Lung (tissue), 11 donors: ENCODE measurements at regions not wholly inside any gene's neighbourhood (a gene's known extent, or its start where the extent isn't known, plus 50 kb on each side); places are given as distances from the start of the nearest gene placed in this dataset.
A peak's percentile ranks its signal among the peaks of the same experiment; 100 is the strongest.

Experiments
- ATAC-seq: fragments of 200-7000 bp; cut with Tn5 transposase; one replicate; pipeline ENCODE4 v1.9.1; 2020; ENCODE audit warnings: moderate number of reproducible peaks; ENCODE audit not compliant: insufficient read depth, low FRiP score
- DNase-seq, 3 donors: peaks; one replicate each; pipeline ENCODE4 v3.0.0-alpha.2; 2013 to 2017
- H3K27ac ChIP-seq, 2 donors: one replicate each; pipeline ENCODE4 v1.5.1; 2013; ENCODE audit warnings: mild to moderate bottlenecking in 2 of 2, moderate library complexity in 2 of 2, control low read depth in 1 of 2, inconsistent platforms in 1 of 2, low read depth in 1 of 2, low read length in 1 of 2
- H3K27me3 ChIP-seq, 3 donors: one replicate each; pipeline ENCODE4 v1.5.1; 2013; ENCODE audit warnings: low read length in 2 of 3; ENCODE audit not compliant: control insufficient read depth in 3 of 3, insufficient read depth in 3 of 3
- H3K36me3 ChIP-seq, 4 donors: one replicate each; pipeline ENCODE4 v1.5.1; 2013; ENCODE audit warnings: low read length in 4 of 4, mild to moderate bottlenecking in 1 of 4, moderate library complexity in 1 of 4; ENCODE audit not compliant: control insufficient read depth in 4 of 4, insufficient read depth in 4 of 4
- H3K4me1 ChIP-seq, 5 donors: one replicate each; pipeline ENCODE4 v1.5.1; 2013; ENCODE audit warnings: low read length in 5 of 5, mild to moderate bottlenecking in 2 of 5, moderate library complexity in 1 of 5; ENCODE audit not compliant: control insufficient read depth in 5 of 5, insufficient read depth in 5 of 5
- H3K4me3 ChIP-seq: one replicate; pipeline ENCODE4 v1.5.1; 2013; ENCODE audit warnings: mild to moderate bottlenecking, control low read depth, moderate library complexity
- H3K9ac ChIP-seq, 2 donors: one replicate each; pipeline ENCODE4 v1.5.1; 2013; ENCODE audit warnings: low read length in 2 of 2, control low read depth in 1 of 2; ENCODE audit not compliant: insufficient read depth in 1 of 2
- H3K9me3 ChIP-seq, 4 donors: one replicate each; pipeline ENCODE4 v1.5.1; 2013; ENCODE audit warnings: low read length in 3 of 4, mild to moderate bottlenecking in 1 of 4, moderate library complexity in 1 of 4; ENCODE audit not compliant: control insufficient read depth in 4 of 4, insufficient read depth in 3 of 4
- CTCF ChIP-seq: IDR thresholded peaks from 2 replicates; pipeline ENCODE4 v1.5.1; 2012; ENCODE audit warnings: mild to moderate bottlenecking; ENCODE audit errors: control extremely low read depth, extremely low read depth
- WGBS, 2 donors: extraction: QIAGEN DNeasy Blood & Tissue Kit; methylation state at CpG; one replicate each; pipeline ENCODE4 v1.1.7; 2013; 5-methylcytosine and 5-hydroxymethylcytosine counted together
- donor health status: control.
- donor health status: control.
- donor health status: Bipolar disorder and iron deficiency.
- donor health status: healthy.
- donor health status: DM: yes; HTN: yes; CAD: no.

- 63 to 91% methylated on average over 1 of the region's 1 CpG for WGBS, 2 donors
- H3K36me3 ChIP-seq = no peaks in the 10 kb centered on the region
- peak in 1 of 3 donors; percentile 24 for DNase-seq
Observed at GRCh38 chr6:153553627-153554026, 422.5 kb upstream of the RGS17 start.

GRCh38 chr6:153539602-153540001, 408.5 kb upstream of the RGS17 start:
- DNase-seq (no peak), ATAC-seq (no peak)
- TF ChIP-seq CTCF = no peak
- Histone ChIP-seq H3K4me3 (no peak overlapping the region), H3K9me3 (peaks cover 0 to 5% (median 0%) of the 10 kb centered on the region in 4 donors), H3K27me3 (no peaks in the 10 kb centered on the region), H3K4me1 (no peaks in the 10 kb centered on the region), H3K27ac (no peak overlapping the region), H3K36me3 (no peaks in the 10 kb centered on the region), H3K9ac (no peak overlapping the region)
- 52 to 57% methylated on average over 2 of the region's 2 CpGs for WGBS, 2 donors

More at GRCh38 chr6:153553627-153554026, 422.5 kb upstream of the RGS17 start:
- Histone ChIP-seq H3K4me3 (no peak overlapping the region), H3K4me1 (no peaks in the 10 kb centered on the region), H3K9me3 (no peaks in the 10 kb centered on the region), H3K27ac (no peak overlapping the region), H3K9ac (no peak overlapping the region), H3K27me3 (no peaks in the 10 kb centered on the region)
- ATAC-seq = no peak
- no peak for TF ChIP-seq CTCF

- Histone ChIP-seq H3K4me3 (no peak overlapping the region), H3K27me3 (no peaks in the 10 kb centered on the region), H3K36me3 (no peaks in the 10 kb centered on the region), H3K4me1 (no peaks in the 10 kb centered on the region), H3K9ac (no peak overlapping the region), H3K27ac (no peak overlapping the region), H3K9me3 (peaks cover 0 to 5% (median 0%) of the 10 kb centered on the region in 4 donors)
- TF ChIP-seq CTCF = no peak
- ATAC-seq (no peak), DNase-seq (peak in 1 of 3 donors; percentile 19)
- 76 to 87% methylated on average over 1 of the region's 1 CpG for WGBS, 2 donors
Observed at GRCh38 chr6:153538491-153538890, 407.4 kb upstream of the RGS17 start.

GRCh38 chr6:153537422-153537821, 406.3 kb upstream of the RGS17 start:
- ATAC-seq = no peak
- 76 to 84% methylated on average over 1 of the region's 1 CpG for WGBS, 2 donors

More at GRCh38 chr6:153537422-153537821, 406.3 kb upstream of the RGS17 start:
- Histone ChIP-seq H3K9ac (no peak overlapping the region), H3K27ac (no peak overlapping the region), H3K27me3 (no peaks in the 10 kb centered on the region), H3K9me3 (no peaks in the 10 kb centered on the region), H3K4me1 (no peaks in the 10 kb centered on the region), H3K4me3 (no peak overlapping the region), H3K36me3 (no peaks in the 10 kb centered on the region)
- TF ChIP-seq CTCF = no peak
- no peak for DNase-seq
